Inferior parietal cortex (tissue), 1 donor: ENCODE measurements at regions not wholly inside any gene's neighbourhood (a gene's known extent, or its start where the extent isn't known, plus 50 kb on each side); places are given as distances from the start of the nearest gene placed in this dataset.

ENCODE experiments used
- DNase-seq: peaks from one replicate; pipeline ENCODE4 v3.0.0-alpha.2; 2016; ENCODE audit errors: extremely low spot score

- no peak for DNase-seq
Measured at GRCh38 chr2:102951249-102951648, 189.4 kb downstream of the TMEM182 start.

DNA sequence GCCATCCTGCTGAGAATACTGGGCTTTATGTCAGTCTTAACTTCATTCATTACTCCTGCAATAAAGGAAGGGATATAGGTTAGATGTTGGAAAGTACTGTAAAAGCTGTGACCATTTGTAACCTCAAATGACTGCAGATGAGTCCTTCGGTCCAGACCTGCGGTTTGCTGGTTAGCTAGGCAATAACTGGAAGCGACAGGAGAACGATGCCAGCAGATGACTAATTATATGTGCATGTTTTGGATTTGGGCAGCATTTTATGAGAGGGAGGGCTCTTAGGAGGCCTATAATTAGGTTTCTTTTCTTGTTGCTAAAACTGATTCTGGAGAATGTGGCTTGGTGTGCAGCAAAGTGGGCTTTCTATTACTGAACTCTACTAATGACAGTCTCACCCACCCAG is 205.6 kb downstream of the TMEM182 start:
- DNase-seq, result no peak

GRCh38 chr2:102968375-102968774 is 206.5 kb downstream of the TMEM182 start:
- DNase-seq, result no peak

- no peak for DNase-seq
Measured at GRCh38 chr2:102971701-102972100, 209.9 kb downstream of the TMEM182 start.

DNA sequence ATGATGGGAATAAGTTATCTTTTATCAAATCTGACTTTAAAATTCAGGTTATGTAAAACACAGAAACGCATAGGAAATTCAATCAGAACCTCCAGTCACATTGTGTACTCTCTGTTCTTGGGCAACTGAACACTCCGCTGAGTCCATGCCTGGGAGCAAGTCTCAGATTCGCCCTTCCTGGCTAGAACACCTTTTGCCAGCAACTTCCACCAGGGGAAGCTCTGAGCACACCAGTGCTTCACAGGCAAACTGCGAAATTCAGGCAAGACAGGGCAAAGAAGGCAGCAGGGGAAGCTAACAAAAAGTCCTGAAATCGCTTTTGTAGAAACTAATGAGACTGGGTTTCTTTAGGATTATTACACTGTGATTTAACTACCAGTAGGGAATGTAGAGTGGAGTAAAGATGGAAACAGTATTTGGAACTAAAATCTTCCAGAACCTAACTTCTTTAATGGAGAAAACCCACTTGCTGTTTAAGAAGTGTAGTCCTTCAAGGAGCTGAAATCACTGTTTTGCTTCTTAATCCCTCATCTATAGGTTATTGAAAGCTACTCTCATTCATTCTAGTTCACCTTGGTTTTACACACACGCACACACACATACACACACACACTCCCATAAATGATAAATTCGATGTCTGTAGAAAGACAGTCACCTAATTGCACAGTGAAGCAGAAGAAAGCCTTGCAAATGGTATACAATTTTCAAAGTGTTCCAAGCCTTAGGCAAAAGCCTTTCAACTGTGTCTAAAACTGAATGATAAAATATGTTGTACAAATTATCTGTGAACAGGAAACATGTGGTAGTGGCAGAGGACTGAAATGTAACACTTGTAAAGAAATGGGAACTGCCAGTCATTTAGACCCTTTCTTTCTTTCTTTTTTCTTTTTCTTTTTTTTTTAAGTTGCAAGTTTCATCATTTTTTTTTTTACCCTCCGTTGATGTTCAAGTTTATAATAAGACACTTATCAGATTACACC is 214.5 kb downstream of the TMEM182 start:
- peak; percentile 70 for DNase-seq

GRCh38 chr2:102977426-102978090 is 215.7 kb downstream of the TMEM182 start:
- no peak for DNase-seq

DNA sequence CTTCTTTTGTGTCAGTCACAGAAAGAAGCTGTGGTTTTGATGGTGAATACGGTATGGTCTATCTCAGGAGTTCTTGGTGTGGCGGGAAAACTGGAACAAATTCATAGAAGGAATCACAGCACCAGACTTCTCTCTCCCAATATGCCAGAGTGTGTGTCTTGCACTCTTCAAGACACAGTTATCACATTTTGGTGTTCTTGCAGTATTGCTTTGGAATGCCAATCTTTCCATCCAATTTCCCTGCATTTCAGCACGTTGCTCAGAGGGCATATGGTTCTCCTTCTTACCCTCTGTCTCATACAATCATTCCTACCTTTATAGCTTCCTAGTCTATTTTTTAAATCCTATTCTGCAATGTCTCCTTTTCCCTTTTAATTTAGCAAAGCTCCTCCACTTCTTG is 216.3 kb downstream of the TMEM182 start:
- DNase-seq, result no peak

DNA sequence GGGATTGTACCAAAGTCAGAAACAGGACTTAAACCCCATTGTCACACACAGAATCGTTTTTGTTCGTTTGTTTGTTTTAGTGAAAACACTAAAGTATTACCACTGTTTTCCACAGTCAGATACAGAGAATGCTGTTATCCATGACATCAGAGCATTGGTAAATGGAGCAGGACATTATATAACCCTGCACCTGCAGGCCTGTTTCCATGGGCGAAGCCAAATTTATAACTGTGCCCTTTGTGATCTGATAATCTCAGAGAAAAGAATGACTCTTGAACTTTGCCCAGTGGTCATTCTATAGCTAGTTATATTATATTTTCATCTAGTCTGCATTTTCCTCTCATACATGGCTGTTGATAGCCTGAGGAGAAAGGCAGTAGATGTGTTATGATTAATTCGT is 217.6 kb downstream of the TMEM182 start:
- DNase-seq, result no peak

DNA sequence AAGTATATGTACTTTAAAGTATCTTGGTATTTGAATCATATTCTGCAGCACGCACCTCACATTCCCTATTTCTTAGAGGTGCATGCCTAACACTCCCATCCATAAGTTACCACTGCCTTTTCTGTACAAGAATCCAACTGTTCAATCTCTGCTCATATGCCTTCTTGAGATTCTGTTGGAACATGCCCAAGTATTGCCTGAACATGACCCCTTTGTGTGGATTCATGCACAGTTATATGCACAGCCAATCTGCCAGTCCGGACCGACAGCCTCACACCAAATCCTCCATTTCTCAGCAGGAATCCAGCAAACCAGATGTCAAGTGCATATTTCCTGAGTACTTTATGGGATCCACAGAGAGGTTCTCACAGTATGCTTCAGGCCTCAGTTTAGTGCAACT is 222.0 kb downstream of the TMEM182 start:
- no peak for DNase-seq

DNA sequence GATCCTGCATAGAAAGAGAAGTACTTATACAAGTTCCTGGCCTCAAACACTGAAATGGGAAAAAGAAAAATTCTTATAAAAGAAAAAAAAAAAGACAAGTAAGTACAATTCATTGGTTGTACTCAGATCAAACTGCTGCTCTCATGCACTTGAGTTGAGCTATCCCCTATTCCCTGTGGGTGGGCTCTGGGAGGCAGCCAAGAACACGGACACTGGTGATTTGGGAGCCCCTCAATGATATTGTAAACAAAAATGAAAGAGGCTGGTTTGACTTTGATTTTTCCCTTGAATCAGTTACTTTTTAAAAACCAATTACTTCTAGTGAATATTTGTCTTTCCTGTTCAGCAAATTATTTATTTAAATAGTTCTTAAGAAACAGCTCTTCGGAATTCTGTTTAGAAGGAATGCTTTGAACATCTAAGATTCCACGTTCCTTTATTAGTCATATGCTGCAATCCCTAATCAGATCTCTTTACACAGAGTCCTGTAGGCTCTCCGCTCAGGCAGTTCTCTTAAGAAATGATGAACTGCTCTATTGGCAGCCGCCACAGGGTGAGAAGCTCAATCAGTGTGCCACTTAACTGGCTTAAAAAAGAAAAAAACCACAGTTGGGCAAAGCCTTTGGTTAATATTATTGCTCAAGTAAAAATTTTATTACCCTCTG is 225.1 kb downstream of the TMEM182 start:
- DNase-seq, result no peak

GRCh38 chr2:102992607-102993006 is 230.8 kb downstream of the TMEM182 start:
- no peak for DNase-seq

- no peak for DNase-seq
Measured at GRCh38 chr2:102999958-103000357, 238.1 kb downstream of the TMEM182 start.

DNA sequence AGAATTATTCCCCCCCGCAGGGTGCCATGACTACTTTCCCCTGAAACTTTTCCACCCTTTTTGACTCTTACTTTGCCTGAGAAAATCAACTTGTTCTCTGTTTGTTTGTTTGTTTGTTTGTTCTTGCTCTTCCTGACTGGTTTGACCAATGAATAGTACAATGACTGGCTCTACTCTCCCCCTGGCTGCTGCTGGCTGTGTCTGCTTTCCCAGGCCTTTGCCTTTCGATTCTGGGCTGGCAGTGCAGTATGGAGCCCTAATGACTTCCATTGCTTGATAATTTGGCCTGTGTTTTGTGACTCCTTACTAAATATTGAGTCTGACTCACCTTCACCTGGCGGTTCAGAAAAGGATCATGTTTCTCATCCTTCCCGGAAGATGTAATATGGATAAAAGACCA is 241.1 kb downstream of the TMEM182 start:
- DNase-seq, result no peak

DNA sequence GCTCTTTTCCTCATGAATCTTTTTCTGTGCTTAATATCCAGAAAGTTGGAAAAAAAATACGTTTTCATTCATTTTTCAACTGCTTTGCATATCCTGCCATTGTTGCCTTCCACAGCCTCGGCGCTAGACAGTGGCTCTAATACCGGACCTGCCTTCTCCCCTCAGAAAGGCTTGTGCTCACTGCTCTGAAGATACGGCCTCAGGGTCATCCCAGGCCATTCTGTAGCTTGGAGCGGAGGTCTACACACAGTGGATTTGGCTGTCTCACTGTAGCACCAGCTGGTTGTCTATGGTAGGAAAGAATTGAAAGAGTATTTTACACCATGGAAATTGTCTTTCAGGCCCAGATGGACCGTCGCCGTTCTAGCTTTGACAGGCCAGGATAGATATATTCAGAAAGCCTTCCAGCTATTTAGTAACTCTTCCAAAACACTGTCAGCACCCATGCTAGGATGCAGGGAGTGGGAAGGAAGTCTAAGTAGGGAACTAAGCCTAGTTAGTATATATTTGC is 242.0 kb downstream of the TMEM182 start:
- DNase-seq, result no peak

DNA sequence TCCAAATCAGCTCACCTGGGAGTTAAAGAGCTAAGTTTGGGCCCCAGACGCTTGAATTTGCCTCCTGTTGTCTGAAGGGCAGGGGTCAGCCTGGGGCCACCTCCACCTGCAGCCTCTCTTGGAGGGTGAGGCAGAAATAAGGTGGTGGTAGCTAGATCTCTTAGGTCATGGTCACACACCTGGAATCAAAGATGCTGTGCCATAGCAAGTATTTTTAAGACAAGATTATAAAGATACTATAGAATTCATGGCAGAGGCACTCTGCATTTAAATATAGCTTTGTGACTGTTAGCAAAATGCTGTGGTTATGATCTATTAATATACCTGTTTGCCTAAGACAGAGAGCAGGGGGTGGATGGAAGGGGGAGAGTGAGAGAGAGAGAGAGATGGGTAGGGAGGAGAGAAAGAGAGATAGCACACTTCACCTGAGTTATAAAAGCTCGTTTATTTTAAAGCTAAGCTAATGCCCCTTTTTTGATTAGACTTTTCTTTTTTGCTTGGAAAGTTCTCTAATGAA is 242.7 kb downstream of the TMEM182 start:
- DNase-seq, result no peak

- no peak for DNase-seq
Measured at GRCh38 chr2:103005393-103005792, 243.6 kb downstream of the TMEM182 start.

- DNase-seq, result no peak
Measured at GRCh38 chr2:103007086-103007485, 245.3 kb downstream of the TMEM182 start.

DNA sequence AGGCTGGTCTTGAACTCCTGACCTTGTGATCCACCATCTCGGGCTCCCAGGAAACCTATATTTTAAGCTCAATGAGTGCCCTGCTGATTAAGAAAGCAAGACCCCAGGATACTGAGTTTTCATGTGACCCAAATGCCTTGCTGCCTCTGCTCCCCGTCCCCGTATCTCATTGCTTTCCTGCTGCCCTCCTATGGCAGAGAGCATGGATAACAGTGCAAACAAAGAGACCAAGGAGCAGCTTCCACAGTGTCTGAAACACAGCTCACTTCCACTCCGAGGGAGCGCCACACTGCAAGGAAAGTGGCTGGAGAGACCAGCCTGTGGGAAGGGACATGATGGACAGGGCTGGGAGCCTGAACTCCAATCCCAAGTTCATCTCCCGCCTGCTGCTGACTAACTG is 246.8 kb downstream of the TMEM182 start:
- DNase-seq, result no peak

GRCh38 chr2:103009871-103010270 is 248.0 kb downstream of the TMEM182 start:
- no peak for DNase-seq

GRCh38 chr2:103010306-103010705 is 248.5 kb downstream of the TMEM182 start:
- no peak for DNase-seq

DNA sequence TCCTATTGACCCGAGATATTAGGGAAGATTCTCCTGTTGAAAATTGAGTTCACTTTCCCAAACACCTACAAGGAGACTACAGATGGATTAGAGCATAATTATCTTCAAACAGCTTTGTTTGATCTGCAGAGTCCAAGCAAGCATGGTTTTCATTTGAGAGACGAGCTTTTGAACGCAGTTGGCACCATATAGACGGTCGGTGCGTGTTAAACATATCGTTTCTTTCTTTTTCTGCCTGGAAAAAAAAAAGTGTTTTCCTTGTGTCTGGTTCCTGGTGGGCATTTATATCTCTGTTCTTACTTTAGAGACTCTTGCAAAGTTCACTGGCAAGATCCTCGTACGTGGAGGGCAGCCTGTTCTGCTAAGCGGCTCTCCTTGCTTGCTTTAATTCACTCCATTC is 248.9 kb downstream of the TMEM182 start:
- no peak for DNase-seq

GRCh38 chr2:103012590-103012989 is 250.8 kb downstream of the TMEM182 start:
- DNase-seq, result no peak
